ENCODE measurements at regions not wholly inside any gene's neighbourhood (a gene's known extent, or its start where the extent isn't known, plus 50 kb on each side); places are given as distances from the start of the nearest gene placed in this dataset.

DNA sequence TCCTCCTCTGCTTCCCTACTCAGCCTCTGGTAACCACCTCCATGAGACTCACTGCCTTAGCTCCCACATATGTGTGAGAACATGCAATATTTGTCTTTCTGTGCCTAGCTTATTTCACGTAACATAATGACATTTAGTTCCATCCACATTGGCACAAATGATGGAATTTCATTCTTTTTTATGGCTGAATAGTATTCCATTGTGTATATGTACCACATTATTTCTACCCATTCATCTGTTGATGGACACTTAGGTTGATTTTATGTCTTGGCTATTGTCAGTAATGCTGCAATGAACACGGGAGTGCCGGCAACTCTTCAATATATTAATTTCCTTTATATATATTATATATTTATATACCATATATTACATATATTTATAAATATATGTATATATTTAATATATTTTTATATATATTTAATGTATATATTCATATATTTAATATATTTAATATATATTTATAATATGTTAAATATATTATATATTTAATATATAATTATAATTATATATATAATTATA lies 1046.9 kb downstream of the DNAJB9 start:
- Histone ChIP-seq H2AFZ (replicated peaks; ENCODE audit: low read length, poor library complexity) (no peak overlapping the region), H3K4ac (ENCODE audit: low read depth, low read length) (no peak overlapping the region), H4K8ac (ENCODE audit: low read depth in 2 of 2, low read length in 2 of 2) (no peak overlapping the region), H4K20me1 (ENCODE audit: insufficient read depth, low read length) (no peaks in the 10 kb centered on the region), H3K4me1 (ENCODE audit: control insufficient read depth, insufficient read depth, low read length) (no peaks in the 10 kb centered on the region), H2BK15ac (ENCODE audit: low read depth, low read length) (no peak overlapping the region), H2AK9ac (replicated peaks; ENCODE audit: low read depth, low read length, poor library complexity) (no peak overlapping the region), H3K4me3 (ENCODE audit: insufficient read depth, low read depth, low read length) (no peak overlapping the region), H3K36me3 (ENCODE audit: control insufficient read depth, insufficient read depth, low read length) (no peaks in the 10 kb centered on the region), H3K14ac (replicated peaks; ENCODE audit: low read depth, low read length) (no peak overlapping the region), H2AK5ac (ENCODE audit: low read depth, low read length) (no peak overlapping the region), H3K9me3 (ENCODE audit: control insufficient read depth, insufficient read depth, low read length) (peaks cover 2% of the 10 kb centered on the region), H3K9me1 (ENCODE audit: insufficient read depth, low read length) (no peaks in the 10 kb centered on the region), H3K23ac (ENCODE audit: low read depth, low read length) (no peak overlapping the region), H4K91ac (ENCODE audit: insufficient read depth, low read depth, low read length) (no peak overlapping the region), H2BK120ac (ENCODE audit: low read depth, low read length) (no peak overlapping the region), H4K5ac (ENCODE audit: low read depth, low read length) (no peak overlapping the region), H3K79me1 (ENCODE audit: low read depth in 1 of 2, low read length in 2 of 2) (no peaks in the 10 kb centered on the region), H2BK5ac (ENCODE audit: low read depth, low read length, poor library complexity, severe bottlenecking) (no peak overlapping the region), H3K27ac (ENCODE audit: insufficient read depth, low read length) (no peak overlapping the region), H3K9ac (ENCODE audit: low read depth, low read length) (no peak overlapping the region), H2BK20ac (ENCODE audit: low read depth, low read length) (no peak overlapping the region), H3K27me3 (ENCODE audit: control insufficient read depth, insufficient read depth, low read length) (no peaks in the 10 kb centered on the region), H3K56ac (ENCODE audit: extremely low read depth, insufficient read depth, low read length) (no peak overlapping the region), H3K4me2 (ENCODE audit: low read depth, low read length) (no peak overlapping the region), H3K18ac (ENCODE audit: low read depth, low read length) (no peak overlapping the region)
- dilution Hi-C loops (cut with HindIII; ENCODE audit: low sequenced_read_pairs, unreplicated experiment) = no loop called here
- ChIA-PET POLR2A (ENCODE audit: unreplicated experiment) (no interaction called here), CTCF (no interaction called here)
- intact Hi-C loops (cut with micrococcal nuclease) = no loop called here
- DNase-seq (no peak), ATAC-seq (ENCODE audit: low read depth) (no peak)
- no TSS peak for BruUV-seq (replicated peaks)
- no peak for TF ChIP-seq CEBPB (IDR thresholded peaks at IDR 0.05; ENCODE audit: low read depth, low read length)
- in situ Hi-C loops (cut with MboI; ENCODE audit: low sequenced_read_pairs) = no loop called here
- WGBS, 2 experiments (ENCODE audit: extremely low coverage in 2 of 2, insufficient read length in 1 of 2) = no CpG with 5 or more reads among the region's 3 CpGs
